ENCODE measurements at regions not wholly inside any gene's neighbourhood (a gene's known extent, or its start where the extent isn't known, plus 50 kb on each side); places are given as distances from the start of the nearest gene placed in this dataset.
A peak's percentile ranks its signal among the peaks of the same experiment; 100 is the strongest.

DNA sequence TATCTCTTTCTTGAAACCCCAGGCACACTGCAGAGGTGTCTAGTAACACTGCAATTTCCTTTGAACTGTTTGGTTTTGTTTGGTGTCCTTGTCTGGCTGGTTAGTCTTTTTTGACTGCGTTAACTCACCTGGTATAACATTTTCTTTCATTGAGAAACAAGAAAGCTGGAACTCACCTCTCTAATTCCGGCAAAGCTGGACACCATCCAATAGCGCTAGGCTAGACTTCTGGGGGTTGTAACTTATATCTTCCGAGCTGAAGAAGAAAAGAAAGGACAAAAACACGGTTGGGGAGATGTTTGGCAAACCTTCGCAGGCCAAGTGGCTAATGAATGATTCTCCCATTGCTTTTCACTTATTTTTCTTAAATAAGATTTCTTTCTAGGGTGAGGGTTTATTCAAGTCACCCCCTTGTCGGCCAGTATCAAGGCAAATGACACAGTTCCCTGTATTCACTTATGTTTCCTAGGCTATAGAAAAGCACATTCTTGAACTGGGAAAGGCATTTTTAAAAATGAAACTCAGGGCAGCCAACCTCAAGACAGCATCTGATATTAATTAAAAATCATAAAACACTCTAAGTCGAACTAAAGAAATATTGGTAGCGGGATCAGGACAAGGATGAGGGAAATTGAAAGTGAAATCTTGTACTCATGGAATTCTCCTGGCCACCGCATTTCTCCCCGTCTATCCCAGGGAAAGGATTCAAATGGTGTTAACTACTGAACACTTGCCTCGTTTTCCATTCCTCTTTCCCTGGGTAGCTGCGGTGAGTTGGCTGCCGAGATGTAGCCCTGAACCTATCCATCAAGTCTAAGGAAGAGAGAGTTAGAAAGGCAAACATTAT, 95.9 kb upstream of the ZFHX3 start:
- TF ChIP-seq, protein P1, sequence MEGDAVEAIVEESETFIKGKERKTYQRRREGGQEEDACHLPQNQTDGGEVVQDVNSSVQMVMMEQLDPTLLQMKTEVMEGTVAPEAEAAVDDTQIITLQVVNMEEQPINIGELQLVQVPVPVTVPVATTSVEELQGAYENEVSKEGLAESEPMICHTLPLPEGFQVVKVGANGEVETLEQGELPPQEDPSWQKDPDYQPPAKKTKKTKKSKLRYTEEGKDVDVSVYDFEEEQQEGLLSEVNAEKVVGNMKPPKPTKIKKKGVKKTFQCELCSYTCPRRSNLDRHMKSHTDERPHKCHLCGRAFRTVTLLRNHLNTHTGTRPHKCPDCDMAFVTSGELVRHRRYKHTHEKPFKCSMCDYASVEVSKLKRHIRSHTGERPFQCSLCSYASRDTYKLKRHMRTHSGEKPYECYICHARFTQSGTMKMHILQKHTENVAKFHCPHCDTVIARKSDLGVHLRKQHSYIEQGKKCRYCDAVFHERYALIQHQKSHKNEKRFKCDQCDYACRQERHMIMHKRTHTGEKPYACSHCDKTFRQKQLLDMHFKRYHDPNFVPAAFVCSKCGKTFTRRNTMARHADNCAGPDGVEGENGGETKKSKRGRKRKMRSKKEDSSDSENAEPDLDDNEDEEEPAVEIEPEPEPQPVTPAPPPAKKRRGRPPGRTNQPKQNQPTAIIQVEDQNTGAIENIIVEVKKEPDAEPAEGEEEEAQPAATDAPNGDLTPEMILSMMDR (IDR thresholded peaks at IDR 0.05): no peak
- no peak for TF ChIP-seq POLR2A (IDR thresholded peaks at IDR 0.05)
- Histone ChIP-seq H3K4me3 (peak overlapping the region; percentile 10 to 61 (median 44)), H3K27ac (peak overlapping the region in 11 of 12 donors; percentile 32 to 83 (median 70)), H3K27me3 (no peaks in the 10 kb centered on the region), H3K36me3 (no peaks in the 10 kb centered on the region), H3K4me1 (peaks cover 0 to 18% (median 3%) of the 10 kb centered on the region in 12 donors), H3K9me3 (no peaks in the 10 kb centered on the region)
- peak in 2 of 4 donors; percentile 43 to 60 for ATAC-seq
- no peak for DNase-seq
- intact Hi-C loops (cut with DNase I): no loop called here
- WGBS, 4 donors: 31 to 53% (median 39%) methylated on average over 14 of the region's 14 CpGs

DNA sequence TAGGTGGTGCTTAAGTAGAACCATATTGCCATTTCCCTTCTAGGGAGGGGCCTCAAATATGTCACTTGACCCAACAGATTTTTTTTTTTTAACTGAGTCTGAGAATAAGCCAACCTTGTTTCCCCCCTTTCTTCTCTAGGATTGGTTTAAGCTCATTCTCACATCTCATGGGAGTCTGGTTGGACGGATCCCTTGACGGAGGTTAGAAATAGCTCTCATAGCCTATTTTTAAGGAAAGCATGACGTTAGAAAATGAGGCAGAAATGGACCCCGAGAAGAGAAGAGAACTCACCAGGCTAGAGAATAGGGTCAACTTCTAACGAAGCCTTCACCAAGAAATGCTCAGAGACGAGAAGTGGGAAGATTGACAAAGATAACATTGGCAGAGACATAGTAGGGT, 95.1 kb upstream of the ZFHX3 start:
- DNase-seq (peak in 1 of 5 donors; percentile 34), ATAC-seq (peak in 3 of 4 donors; percentile 32 to 67 (median 49))
- intact Hi-C loops (cut with DNase I): no loop called here
- peak overlapping the region in 10 of 12 donors; percentile 29 to 61 (median 46) for H3K4me3 ChIP-seq
- WGBS, 4 donors: 44 to 61% (median 56%) methylated on average over 6 of the region's 6 CpGs
- no peaks in the 10 kb centered on the region for H3K27me3 ChIP-seq
- peak overlapping the region in 11 of 12 donors; percentile 32 to 83 (median 70) for H3K27ac ChIP-seq
- no peaks in the 10 kb centered on the region for H3K9me3 ChIP-seq
- peaks cover 0 to 18% (median 3%) of the 10 kb centered on the region in 12 donors for H3K4me1 ChIP-seq
- TF ChIP-seq, protein P1 (IDR thresholded peaks at IDR 0.05): no peak
- TF ChIP-seq POLR2A (IDR thresholded peaks at IDR 0.05): no peak
- no peaks in the 10 kb centered on the region for H3K36me3 ChIP-seq

DNA sequence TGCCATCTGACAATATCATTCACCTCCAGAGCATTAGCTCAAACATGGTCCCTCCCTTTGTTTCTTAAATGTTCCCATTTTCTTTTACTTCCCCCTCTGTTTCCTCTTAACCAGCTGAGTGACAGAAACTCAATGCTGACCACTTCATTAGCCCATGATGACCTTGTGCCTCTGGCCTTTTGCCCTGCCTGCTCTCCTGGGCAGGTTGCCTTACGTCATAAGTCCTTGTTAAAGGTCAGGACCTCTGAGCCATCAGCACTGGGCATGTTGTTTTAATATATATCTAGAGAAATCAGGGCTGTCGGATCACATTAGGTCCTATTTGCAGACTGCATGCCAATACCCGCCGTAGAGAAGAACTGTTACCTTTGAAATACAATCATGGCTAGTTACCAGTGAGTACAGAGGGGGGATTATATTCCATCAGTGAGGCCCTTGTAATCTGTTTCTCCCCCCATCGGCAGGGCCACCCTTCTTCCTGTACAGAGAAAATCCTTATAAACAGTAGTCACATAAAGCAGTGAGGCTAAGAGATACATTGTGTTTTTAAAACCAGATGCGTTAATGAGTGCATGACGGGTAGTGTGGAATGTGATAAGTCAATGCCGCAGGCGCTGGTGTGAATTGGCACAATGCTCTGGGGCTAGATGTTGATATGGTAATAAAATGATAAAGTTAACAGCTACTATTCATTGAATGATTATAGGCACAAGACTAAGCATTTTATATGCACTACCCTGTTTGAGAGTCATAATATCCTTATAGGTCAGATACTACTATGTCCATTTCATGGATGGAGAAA, 94.3 kb upstream of the ZFHX3 start:
- intact Hi-C loops (cut with DNase I): no loop called here
- DNase-seq: no peak

More for the DNA sequence above, 94.3 kb upstream of the ZFHX3 start:
- no peaks in the 10 kb centered on the region for H3K27me3 ChIP-seq
- no peak for ATAC-seq
- H3K4me1 ChIP-seq: peaks cover 0 to 18% (median 3%) of the 10 kb centered on the region in 12 donors
- TF ChIP-seq, protein P1 (IDR thresholded peaks at IDR 0.05): no peak
- TF ChIP-seq POLR2A (IDR thresholded peaks at IDR 0.05): no peak
- no peaks in the 10 kb centered on the region for H3K9me3 ChIP-seq
- no peak overlapping the region for H3K4me3 ChIP-seq
- H3K36me3 ChIP-seq: no peaks in the 10 kb centered on the region
- 84 to 89% (median 86%) methylated on average over 9 of the region's 9 CpGs for WGBS, 4 donors
- H3K27ac ChIP-seq: peak overlapping the region in 6 of 12 donors; percentile 17 to 83 (median 68)
